CD14-positive monocyte (primary cell): ENCODE measurements at regions not wholly inside any gene's neighbourhood (a gene's known extent, or its start where the extent isn't known, plus 50 kb on each side); places are given as distances from the start of the nearest gene placed in this dataset.

Experiments used
- DNase-seq, 3 donors: peaks; one replicate each; pipeline ENCODE4 v3.0.0-alpha.2; 2011 to 2022
- H2AFZ ChIP-seq: 2 replicates; pipeline ENCODE4 v1.6.0; 2012; ENCODE audit warnings: mild to moderate bottlenecking, low read depth, low read length, inconsistent platforms; ENCODE audit not compliant: insufficient read depth, poor library complexity, severe bottlenecking
- H3K27ac ChIP-seq, 2 donors: 1 replicate in 1 of 2; 2 replicates in 1 of 2; pipeline ENCODE4 v1.5.1; 2012 to 2013; ENCODE audit warnings: low read length in 2 of 2, control low read depth in 1 of 2, inconsistent platforms in 1 of 2, low read depth in 1 of 2, mild to moderate bottlenecking in 1 of 2
- H3K27me3 ChIP-seq, 2 donors: one replicate each; pipeline versions ENCODE4 v1.6.0 to v1.6.1; 2011 to 2013; ENCODE audit warnings: low read length in 2 of 2; ENCODE audit not compliant: control insufficient read depth in 2 of 2, insufficient read depth in 2 of 2
- H3K36me3 ChIP-seq, 2 donors: replicated peaks in 1 of 2; 1 replicate in 1 of 2; 2 replicates in 1 of 2; pipeline versions ENCODE4 v1.5.1 to v1.6.1; 2012 to 2013; ENCODE audit warnings: low read length in 2 of 2, control low read depth in 1 of 2, inconsistent platforms in 1 of 2, mild to moderate bottlenecking in 1 of 2; ENCODE audit not compliant: insufficient read depth in 2 of 2, control insufficient read depth in 1 of 2
- H3K4me1 ChIP-seq, 2 donors: 1 replicate in 1 of 2; 2 replicates in 1 of 2; pipeline versions ENCODE4 v1.5.1 to v1.6.1; 2012 to 2013; ENCODE audit warnings: low read length in 2 of 2, control low read depth in 1 of 2, inconsistent platforms in 1 of 2, mild to moderate bottlenecking in 1 of 2, moderate library complexity in 1 of 2; ENCODE audit not compliant: insufficient read depth in 2 of 2, control insufficient read depth in 1 of 2
- H3K4me2 ChIP-seq: replicated peaks from 2 replicates; pipeline ENCODE3; 2012; ENCODE audit warnings: low read length, moderate library complexity, mild to moderate bottlenecking; ENCODE audit not compliant: poor library complexity, severe bottlenecking; ENCODE audit errors: extremely low read depth
- H3K4me3 ChIP-seq, 3 experiments: fragments of 200-600 bp in 1 of 3; sonication (generic) in 1 of 3; replicated peaks in 1 of 3; 1 replicate in 2 of 3; 2 replicates in 1 of 3; pipeline ENCODE4 v1.5.1; 2011 to 2013; ENCODE audit warnings: low read length in 3 of 3, mild to moderate bottlenecking in 3 of 3, control low read depth in 2 of 3, low read depth in 2 of 3, inconsistent platforms in 1 of 3, moderate library complexity in 1 of 3
- H3K79me2 ChIP-seq: 2 replicates; pipeline ENCODE4 v1.6.0; 2012; ENCODE audit warnings: mild to moderate bottlenecking, control low read depth, inconsistent platforms, low read length, moderate library complexity; ENCODE audit not compliant: insufficient read depth
- H3K9ac ChIP-seq: 2 replicates; pipeline ENCODE4 v1.6.0; 2017; ENCODE audit warnings: low read length, mild to moderate bottlenecking; ENCODE audit not compliant: insufficient read depth, poor library complexity, severe bottlenecking
- H3K9me3 ChIP-seq, 2 donors: replicated peaks in 1 of 2; 1 replicate in 1 of 2; 2 replicates in 1 of 2; pipeline versions ENCODE4 v1.5.1 to v1.6.1; 2012 to 2013; ENCODE audit warnings: low read length in 2 of 2, control low read depth in 1 of 2; ENCODE audit not compliant: control insufficient read depth in 1 of 2, insufficient read depth in 1 of 2
- H4K20me1 ChIP-seq: 2 replicates; pipeline ENCODE4 v1.6.0; 2012; ENCODE audit warnings: mild to moderate bottlenecking, low read length, control low read depth, moderate library complexity; ENCODE audit not compliant: insufficient read depth
- H3K27ac Mint-ChIP-seq, 7 donors: one replicate each; pipeline ENCODE4 v1.8.0; 2020; ENCODE audit warnings: mild to moderate bottlenecking in 7 of 7, mixed read lengths in 7 of 7, moderate library complexity in 6 of 7, inconsistent platforms in 2 of 7
- H3K27me3 Mint-ChIP-seq, 3 donors: one replicate each; pipeline ENCODE4 v1.8.0; 2021 to 2022; ENCODE audit warnings: low read depth in 3 of 3, mild to moderate bottlenecking in 3 of 3, mixed read lengths in 3 of 3, moderate library complexity in 3 of 3, inconsistent platforms in 1 of 3
- H3K36me3 Mint-ChIP-seq, 2 donors: one replicate each; pipeline ENCODE4 v1.8.0; 2020; ENCODE audit warnings: mixed read lengths in 2 of 2, inconsistent platforms in 1 of 2, mild to moderate bottlenecking in 1 of 2
- H3K4me1 Mint-ChIP-seq: one replicate; pipeline ENCODE4 v1.8.0; 2020; ENCODE audit warnings: mild to moderate bottlenecking, mixed read lengths
- H3K4me3 Mint-ChIP-seq, 2 donors: one replicate each; pipeline ENCODE4 v1.8.0; 2020; ENCODE audit warnings: mild to moderate bottlenecking in 2 of 2, mixed read lengths in 2 of 2, moderate library complexity in 1 of 2
- H3K9me3 Mint-ChIP-seq, 7 donors: one replicate each; pipeline ENCODE4 v1.8.0; 2020 to 2022; ENCODE audit warnings: mixed read lengths in 7 of 7, mild to moderate bottlenecking in 6 of 7, moderate library complexity in 6 of 7, inconsistent platforms in 2 of 7
- WGBS: methylation state at CpG from one replicate; pipeline ENCODE4 v1.1.5; 2013; ENCODE audit warnings: missing lambda C conversion rate; ENCODE audit not compliant: insufficient coverage; 5-methylcytosine and 5-hydroxymethylcytosine counted together
- intact Hi-C, 2 donors: fragments of 100-400 bp; cut with micrococcal nuclease; formaldehyde crosslinking; loops; one replicate each; pipeline versions ENCODE4 v1.15.0 to v1.15.1; 2023
- TF ChIP-seq, protein P1 (sequence below): fragments of 200-600 bp; IDR thresholded peaks from one replicate; pipeline ENCODE4 v1.8.0; 2022; ENCODE audit warnings: antibody characterized with exemption, mild to moderate bottlenecking

DNA sequence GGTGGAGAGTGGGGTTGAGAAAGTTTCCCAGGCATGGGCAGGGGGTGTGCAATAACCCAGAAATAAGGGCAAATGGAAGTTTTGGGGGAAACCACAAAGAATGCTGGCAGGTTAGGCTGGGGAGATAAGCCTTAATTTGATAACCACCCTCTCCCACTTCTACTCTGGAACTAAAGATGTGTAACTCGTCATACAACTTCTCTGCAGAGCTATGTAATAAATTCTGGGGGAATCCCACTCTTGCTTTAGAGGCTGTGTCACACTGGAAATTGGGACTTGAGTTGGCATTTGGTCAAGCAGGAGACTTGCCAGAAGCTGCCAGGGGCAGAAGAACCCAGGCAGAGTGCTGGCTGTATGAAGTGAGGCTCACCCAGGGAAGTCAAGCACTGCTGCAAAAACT lies 170.9 kb upstream of the CPEB2 start:
- no peak overlapping the region for H2AFZ ChIP-seq
- H4K20me1 ChIP-seq, result no peaks in the 10 kb centered on the region
- H3K4me3 ChIP-seq, result no peak overlapping the region
- H3K4me2 ChIP-seq, result no peak overlapping the region
- intact Hi-C loops, result no loop called here
- no peaks in the 10 kb centered on the region for H3K4me1 ChIP-seq
- H3K4me1 Mint-ChIP-seq, result no peaks in the 10 kb centered on the region
- no peaks in the 10 kb centered on the region for H3K36me3 Mint-ChIP-seq
- peak in 1 of 3 donors; percentile 15 for DNase-seq
- peaks cover 0 to 7% (median 2%) of the 10 kb centered on the region in 3 donors for H3K27me3 Mint-ChIP-seq
- H3K79me2 ChIP-seq, result no peaks in the 10 kb centered on the region
- H3K36me3 ChIP-seq, result no peaks in the 10 kb centered on the region
- WGBS, result 60% methylated on average over 1 of the region's 1 CpG
- no peaks in the 10 kb centered on the region for H3K9me3 ChIP-seq
- no peak overlapping the region for H3K9ac ChIP-seq
- H3K27ac ChIP-seq, result no peak overlapping the region
- TF ChIP-seq, protein P1, sequence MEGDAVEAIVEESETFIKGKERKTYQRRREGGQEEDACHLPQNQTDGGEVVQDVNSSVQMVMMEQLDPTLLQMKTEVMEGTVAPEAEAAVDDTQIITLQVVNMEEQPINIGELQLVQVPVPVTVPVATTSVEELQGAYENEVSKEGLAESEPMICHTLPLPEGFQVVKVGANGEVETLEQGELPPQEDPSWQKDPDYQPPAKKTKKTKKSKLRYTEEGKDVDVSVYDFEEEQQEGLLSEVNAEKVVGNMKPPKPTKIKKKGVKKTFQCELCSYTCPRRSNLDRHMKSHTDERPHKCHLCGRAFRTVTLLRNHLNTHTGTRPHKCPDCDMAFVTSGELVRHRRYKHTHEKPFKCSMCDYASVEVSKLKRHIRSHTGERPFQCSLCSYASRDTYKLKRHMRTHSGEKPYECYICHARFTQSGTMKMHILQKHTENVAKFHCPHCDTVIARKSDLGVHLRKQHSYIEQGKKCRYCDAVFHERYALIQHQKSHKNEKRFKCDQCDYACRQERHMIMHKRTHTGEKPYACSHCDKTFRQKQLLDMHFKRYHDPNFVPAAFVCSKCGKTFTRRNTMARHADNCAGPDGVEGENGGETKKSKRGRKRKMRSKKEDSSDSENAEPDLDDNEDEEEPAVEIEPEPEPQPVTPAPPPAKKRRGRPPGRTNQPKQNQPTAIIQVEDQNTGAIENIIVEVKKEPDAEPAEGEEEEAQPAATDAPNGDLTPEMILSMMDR, result no peak
- H3K27ac Mint-ChIP-seq, result no peak overlapping the region
- H3K9me3 Mint-ChIP-seq, result peaks cover 0 to 3% (median 0%) of the 10 kb centered on the region in 7 donors
- no peak overlapping the region for H3K4me3 Mint-ChIP-seq
- no peaks in the 10 kb centered on the region for H3K27me3 ChIP-seq

DNA sequence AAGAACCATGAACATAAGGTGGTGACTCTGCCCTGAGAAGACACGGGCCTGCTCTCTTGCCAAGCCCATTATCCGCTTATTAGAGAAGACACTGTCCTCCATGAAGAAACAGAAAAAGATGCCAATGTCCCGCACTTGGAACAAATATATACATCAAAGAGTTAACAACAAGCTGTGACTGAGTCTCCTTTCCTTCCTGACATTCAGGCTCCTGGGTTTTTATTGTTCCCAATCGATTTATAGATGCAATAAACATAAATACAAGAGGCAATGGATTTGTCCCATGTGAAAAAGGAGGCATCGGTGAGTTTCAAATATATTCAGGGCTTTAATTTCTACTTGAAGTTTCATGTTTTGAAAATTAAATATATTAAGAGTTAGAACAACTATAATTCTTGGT lies 169.2 kb upstream of the CPEB2 start:
- no peak overlapping the region for H3K4me3 Mint-ChIP-seq
- no peaks in the 10 kb centered on the region for H3K36me3 Mint-ChIP-seq
- Histone ChIP-seq H3K4me3 (no peak overlapping the region), H3K4me1 (no peaks in the 10 kb centered on the region), H3K27me3 (no peaks in the 10 kb centered on the region), H3K79me2 (no peaks in the 10 kb centered on the region), H3K4me2 (no peak overlapping the region), H2AFZ (no peak overlapping the region), H3K9me3 (no peaks in the 10 kb centered on the region), H3K9ac (no peak overlapping the region), H3K27ac (no peak overlapping the region), H4K20me1 (no peaks in the 10 kb centered on the region), H3K36me3 (no peaks in the 10 kb centered on the region)
- TF ChIP-seq, protein P1, result no peak
- peaks cover 0 to 5% (median 2%) of the 10 kb centered on the region in 3 donors for H3K27me3 Mint-ChIP-seq
- intact Hi-C loops, result no loop called here
- 100% methylated on average over 1 of the region's 5 CpGs for WGBS
- H3K9me3 Mint-ChIP-seq, result peaks cover 0 to 2% (median 0%) of the 10 kb centered on the region in 7 donors
- H3K4me1 Mint-ChIP-seq, result no peaks in the 10 kb centered on the region
- H3K27ac Mint-ChIP-seq, result no peak overlapping the region
- no peak for DNase-seq
